Suppressor macrophage treated with lipopolysaccharide for 4 hours (primary cell): ENCODE measurements at regions not wholly inside any gene's neighbourhood (a gene's known extent, or its start where the extent isn't known, plus 50 kb on each side); places are given as distances from the start of the nearest gene placed in this dataset.
"Not testable (repeated sequence)": the region's sequence is repeated elsewhere in the genome, so short reads cannot be mapped to it uniquely, and the experiment has no call there.

Source experiments
- DNase-seq: peaks from one replicate; pipeline ENCODE4 v3.0.0-alpha.2; 2020

DNA sequence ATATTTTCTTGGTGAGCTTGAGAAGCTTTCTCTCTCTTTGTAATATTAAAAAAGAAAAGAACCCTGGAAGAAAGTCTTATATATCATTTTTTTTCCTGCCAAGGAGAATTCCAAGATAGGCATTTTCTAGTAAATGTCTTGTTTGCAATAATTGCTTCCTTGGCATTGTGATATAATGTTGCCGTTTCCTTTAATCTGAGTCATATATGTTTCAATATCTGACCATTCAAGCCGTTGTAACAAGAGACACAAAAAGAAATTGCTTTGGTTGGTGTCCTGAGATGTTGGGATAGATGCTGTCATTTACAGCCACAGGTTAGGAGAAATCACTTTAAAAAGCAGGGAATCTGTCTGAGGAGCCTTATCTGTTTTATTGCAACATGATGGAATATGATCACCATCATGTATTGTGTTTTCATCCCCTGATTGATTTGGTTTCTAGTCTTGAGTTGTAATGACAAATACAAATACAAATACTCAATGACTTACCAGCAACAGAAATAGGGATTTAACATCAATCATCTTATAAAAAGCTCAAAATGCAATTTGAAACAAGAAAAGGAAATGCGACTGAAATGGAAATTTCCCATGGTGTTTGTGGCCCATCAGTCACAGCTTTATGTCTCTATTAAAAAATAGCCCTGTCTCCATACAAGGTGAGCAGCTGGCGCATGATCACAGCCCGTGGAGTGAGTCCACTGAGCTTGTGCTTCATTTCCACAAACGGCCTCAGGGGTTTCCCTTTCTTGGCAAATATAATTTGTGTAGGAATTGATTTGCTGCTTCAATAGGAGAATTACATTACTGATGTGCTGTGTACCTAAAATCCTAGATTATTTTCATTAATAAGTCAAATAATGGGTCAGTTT lies 250.1 kb upstream of the TRPC7 start:
- DNase-seq: no peak

DNA sequence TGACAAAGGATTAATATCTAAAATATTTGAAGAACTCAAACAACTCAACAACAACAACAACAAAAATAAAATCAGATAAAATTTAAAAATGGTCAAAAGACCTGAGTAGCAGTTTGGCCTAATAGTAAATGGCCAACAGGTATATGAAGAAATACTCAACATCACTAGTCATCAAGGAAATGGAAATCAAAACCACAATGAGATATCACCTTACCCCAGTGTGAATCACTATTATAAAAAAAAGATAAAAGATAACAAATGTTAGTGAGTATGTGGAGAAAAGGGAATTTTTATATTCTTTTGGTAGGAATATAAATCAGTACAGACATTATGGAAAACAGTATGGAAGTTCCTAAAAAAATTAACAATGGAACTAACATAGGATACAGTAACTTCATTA lies 247.9 kb upstream of the TRPC7 start:
- no peak for DNase-seq

DNA sequence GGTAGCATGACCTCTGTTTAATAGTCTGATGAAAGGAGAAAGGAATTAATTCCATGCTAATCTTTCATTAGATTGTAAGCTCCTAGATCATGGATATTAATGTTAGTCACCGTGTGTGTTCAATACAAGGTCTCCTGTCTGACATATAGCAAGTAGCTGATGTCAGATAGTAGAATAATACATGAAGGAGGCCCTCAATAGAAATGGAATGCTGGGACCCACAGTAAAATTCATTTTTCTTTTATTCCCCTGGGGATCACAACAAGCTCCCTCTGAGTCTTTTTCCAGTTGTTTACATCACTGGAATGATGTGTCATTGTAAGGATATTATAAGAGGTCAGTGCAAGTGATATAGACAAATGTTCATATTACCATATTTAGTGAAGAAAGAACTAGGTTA lies 240.3 kb upstream of the TRPC7 start:
- no peak for DNase-seq

DNA sequence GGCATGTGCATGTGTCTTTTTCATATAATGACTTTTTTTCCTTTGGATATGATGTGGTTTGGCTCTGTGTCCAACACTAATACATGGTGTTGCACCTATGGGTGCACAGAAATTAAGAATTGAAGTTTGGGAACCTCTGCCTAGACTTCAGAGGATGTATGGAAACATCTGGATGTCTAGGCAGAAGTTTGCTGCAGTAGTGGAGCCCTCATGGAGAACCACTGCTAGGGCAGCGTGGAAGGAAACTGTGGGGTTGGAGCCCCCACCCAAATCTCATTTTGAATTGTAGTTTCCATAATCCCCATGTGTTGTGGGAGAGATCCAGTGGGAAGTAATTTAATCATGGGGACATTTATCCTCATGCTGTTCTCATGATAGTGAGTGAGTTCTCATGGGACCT lies 235.0 kb upstream of the TRPC7 start:
- no peak for DNase-seq

DNA sequence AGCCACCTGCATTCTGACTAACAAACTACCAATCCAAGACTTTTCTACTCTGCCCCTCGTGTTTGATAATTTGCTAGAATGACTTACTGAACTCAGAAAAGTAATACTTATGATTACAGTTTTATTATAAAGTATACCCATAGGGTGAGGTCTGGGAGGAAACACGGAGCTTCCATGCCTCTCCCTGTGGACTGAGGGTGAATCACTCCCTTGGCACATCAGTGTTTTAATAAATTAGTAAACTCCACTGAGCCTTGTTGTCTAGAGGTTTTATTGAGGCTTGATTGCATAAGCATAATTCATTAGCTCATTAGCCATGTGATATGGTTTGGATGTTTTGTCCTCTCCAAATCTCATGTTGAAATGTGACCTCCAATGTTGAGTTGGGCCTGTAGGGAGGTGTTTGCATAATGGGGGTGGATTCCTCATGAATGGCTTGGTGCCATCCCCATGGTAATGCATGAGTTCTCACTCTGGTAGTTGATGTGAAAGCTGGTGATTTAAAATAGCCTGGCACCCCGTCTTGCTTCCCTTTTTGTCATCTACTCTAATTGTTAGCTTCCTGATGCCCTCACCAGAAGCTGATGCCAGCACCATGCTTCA lies 233.6 kb upstream of the TRPC7 start:
- DNase-seq: no peak

DNA sequence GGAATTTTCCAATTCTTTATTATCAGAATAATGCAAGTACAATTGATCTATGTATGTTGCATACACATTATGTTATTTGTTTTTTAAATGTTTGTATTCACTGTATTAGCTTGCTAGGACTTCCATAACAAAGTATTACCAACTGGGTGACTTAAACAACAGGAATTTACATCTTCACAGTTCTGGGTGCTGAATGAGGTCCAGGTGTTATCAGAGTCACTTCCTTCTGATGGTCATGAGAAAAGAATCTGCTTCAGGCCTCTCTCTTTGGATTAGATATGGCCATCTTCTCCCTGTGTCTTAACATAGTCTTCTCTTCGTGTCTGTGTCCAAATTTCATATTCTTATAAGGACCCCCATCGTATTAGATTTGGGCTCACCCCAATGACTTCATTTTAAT lies 229.1 kb upstream of the TRPC7 start:
- no peak for DNase-seq

DNA sequence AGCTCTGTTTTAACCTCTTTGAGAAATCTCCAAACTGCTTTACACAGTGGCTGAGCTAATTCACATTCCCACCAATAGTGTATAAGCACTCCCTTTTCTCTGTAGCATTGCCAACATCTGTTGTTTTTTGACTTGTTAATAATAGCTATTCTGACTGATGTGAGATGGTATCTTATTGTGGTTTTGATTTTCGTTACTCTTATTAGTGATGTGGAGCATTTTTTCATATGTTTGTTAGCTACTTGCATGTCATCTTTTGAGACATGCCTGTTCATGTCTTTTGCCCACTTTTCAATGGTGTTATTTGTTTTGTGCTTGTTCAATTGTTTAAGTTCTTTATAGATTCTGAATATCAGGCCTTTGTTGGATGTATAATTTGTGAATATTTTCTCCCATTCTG lies 225.2 kb upstream of the TRPC7 start:
- DNase-seq: no peak

DNA sequence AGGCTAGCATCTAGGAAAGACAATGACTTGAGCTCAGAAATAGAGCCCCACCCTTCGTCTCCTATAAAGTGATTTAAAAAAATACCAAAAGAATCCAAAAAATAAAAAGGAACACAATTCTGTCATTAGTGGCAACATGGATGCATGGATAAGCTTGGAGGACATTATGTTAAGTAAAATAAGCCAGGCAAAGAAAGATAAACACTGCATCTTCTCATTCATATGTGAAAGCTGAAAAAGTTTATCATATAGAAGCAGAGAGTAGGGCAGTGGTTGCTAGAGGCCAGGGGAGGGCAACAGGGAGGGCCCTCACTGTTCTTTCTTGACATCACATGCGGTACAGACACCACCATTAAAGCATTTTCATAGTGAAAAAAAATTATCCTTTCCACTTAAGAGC lies 220.9 kb upstream of the TRPC7 start:
- DNase-seq: no peak

DNA sequence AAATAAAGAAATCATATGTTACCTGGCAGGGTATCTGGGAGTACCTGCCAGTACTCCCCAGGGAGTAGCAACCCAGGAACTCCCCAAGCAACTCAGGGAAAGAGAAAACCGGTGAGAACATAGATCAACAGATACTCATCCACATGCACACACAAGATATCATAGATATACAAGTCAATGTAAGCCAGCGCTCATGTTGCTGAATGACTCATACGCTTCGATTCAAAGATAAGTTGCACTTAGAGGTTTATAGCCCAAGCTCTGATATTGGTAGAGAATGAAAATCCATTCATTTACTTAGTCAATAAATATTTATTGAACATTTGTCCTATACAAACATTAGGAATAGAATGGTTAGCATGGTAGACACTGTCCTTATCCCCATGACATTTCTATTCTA lies 219.1 kb upstream of the TRPC7 start:
- no peak for DNase-seq

DNA sequence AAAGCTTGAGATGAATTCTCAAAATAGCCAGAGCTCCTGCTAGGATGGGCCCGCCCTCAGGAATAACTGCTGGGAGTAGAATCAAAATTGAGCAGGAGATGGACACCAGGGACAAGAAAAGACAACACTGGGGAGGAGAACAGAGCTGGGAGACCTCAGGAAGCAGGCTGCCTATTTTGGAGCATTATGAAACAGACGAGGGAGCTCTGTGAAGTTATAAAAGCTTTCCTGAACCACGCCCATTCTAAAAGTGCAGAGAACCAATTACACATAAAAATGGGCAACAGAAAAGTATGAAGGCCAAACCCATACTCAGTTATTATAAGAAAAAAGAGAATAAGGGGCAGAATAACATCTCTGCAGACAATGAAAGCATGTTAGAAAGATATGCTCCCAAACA lies 213.9 kb upstream of the TRPC7 start:
- no peak for DNase-seq

DNA sequence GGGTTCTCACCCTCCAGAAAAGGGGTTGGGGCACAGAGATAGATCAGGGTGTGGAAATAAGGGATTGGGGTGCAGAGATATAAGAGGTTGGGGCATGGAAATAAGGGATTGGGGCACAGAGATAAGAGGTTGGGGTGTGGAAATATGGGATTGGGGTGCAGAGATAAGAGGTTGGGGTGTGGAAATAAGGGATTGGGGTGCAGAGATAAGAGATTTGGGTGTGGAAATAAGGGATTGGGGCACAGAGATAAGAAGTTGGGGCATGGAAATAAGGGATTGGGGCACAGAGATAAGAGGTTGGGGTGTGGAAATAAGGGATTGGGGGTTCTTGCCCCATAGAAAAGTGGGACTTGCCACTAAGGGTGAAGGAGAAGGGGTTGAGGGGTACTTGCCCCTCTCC lies 204.5 kb upstream of the TRPC7 start:
- not testable (repeated sequence) for DNase-seq

DNA sequence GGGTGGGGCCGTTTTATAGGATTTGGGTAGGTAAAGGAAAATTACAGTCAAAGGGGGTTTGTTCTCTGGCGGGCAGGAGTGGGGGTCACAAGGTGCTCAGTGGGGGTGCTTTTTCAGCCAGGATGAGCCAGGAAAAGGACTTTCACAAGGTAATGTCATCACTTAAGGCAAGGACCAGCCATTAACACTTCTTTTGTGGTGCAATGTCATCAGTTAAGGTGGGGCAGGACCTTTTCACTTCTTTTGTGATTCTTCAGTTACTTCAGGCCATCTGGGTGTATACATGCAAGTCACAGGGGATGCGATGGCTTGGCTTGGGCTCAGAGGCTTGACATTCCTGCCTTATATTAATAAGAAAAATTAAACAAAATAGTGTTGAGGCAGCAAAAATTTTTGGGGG lies 200.1 kb upstream of the TRPC7 start:
- not testable (repeated sequence) for DNase-seq

DNA sequence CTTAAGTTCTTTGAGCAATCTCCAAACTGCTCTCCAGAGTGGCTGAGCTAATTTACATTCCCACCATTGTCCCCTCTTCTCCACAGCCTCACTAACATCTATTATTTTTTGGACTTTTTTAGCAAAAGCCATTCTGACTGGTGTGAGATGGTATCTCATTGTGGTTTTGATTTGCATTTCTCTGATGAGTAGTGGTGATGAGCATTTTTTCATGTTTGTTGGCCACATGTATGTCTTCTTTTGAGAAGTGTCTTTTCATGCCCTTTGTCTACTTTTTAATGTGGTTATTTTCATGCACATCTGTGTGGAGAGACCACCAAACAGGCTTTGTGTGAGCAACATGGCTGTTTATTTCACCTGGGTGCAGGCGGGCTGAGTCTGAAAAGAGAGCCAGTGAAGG lies 199.7 kb upstream of the TRPC7 start:
- not testable (repeated sequence) for DNase-seq

DNA sequence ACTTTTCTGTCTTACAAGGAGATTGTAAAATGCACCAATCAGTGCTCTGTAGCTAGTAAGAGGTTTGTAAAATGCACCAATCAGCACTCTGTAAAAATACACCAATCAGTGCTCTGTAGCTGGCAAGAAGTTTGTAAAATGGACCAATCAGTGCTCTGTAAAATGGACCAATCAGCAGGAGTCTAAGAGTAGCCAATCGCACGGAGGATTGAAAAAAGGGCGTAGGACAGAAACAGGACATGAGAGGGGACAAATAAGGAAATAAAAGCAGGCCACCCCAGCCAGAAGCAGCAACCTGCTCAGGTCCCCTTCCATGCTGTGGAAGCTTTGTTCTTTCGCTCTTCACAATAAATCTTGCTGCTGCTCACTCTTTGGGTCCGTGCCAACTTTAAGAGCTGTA lies 199.1 kb upstream of the TRPC7 start:
- not testable (repeated sequence) for DNase-seq

DNA sequence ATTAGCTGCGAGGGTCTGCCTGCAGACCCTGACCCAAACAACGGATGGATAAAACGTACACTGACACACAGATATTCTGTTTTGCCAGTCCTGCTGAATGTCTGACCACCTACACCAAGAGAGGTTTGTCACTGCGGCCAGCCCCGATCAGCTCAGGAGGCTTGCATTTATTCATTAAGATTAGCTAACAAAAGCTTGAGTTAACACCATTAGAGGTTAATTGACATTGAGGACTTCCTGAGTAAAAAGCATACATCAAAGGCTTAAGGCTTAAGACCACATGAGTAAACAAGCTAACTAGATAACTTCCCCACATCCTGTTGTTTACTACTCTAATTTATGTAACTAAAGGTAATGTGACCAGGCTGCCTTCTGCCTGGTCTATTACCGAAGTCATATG lies 198.1 kb upstream of the TRPC7 start:
- no peak for DNase-seq

DNA sequence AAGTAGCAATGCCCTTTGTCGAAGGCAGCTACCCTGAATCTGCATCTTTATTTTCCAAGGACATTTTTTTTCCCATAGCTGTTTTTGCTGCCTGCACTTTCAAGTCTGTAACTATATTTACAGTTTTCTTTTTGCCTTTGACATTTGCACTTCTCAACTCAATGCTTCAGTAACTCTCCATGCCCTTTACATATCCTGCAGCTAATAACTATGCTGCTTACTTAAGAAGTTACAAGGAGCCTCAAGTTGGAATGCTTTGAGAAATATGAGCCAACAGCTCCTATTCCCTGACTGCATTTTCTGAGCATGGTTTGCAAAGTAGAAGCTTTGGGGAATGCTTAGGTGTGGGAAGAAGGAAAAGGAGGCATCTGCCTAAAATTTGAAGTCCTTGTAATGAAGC lies 194.8 kb upstream of the TRPC7 start:
- DNase-seq: no peak

DNA sequence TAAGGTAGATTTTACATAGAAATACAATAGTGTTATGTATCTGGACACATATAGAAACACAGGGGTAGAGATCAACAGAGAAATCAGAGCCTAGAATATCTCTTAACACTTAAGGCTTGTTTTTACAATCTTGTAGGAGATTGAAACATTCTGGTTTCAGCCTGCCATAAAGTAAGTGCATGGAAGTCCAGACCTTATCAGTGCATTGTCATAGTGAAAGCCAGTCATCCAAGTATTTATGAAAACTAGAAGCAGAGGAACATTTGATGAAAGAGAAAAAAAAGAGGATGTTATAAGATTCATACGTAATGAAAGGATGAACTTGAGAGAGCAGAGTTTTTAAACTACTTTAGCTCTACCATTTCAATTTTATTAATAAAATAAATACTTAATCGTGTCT lies 194.3 kb upstream of the TRPC7 start:
- no peak for DNase-seq

DNA sequence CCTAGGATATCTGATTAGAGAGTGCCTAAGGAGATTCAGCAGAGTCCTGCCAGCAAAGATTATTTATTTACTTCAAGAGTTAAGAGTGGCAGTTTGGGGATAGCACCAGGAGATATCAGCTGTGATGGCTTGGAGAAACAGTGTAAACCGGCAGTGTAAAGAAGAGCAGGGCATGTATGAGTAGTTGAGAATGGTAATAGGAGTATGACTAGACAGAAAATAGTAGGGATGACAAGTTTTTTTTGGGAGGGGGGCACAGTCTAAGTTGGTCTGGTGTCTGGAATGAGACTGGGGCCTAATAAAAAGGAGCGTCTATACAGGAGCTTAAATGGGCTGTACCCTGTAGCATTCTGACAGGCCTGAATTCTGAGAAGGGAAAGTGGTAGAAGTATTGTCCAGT lies 181.8 kb upstream of the TRPC7 start:
- not testable (repeated sequence) for DNase-seq

DNA sequence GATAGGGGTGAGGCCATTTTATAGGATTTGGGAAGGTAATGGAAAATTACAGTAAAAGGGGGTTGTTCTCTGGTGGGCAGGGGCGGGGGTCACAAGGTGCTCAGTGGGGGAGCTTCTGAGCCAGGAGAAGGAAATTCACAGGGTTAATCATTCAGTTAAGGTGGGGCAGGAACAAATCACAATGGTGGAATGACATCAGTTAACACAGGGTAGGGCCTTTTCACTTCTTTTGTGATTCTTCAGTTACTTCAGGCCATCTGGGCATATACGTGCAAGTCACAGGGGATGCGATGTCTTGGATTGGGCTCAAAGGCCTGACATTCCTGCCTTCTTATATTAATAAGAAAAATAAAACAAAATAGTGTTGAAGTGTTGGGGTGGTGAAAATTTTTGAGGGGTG lies 181.1 kb upstream of the TRPC7 start:
- not testable (repeated sequence) for DNase-seq

DNA sequence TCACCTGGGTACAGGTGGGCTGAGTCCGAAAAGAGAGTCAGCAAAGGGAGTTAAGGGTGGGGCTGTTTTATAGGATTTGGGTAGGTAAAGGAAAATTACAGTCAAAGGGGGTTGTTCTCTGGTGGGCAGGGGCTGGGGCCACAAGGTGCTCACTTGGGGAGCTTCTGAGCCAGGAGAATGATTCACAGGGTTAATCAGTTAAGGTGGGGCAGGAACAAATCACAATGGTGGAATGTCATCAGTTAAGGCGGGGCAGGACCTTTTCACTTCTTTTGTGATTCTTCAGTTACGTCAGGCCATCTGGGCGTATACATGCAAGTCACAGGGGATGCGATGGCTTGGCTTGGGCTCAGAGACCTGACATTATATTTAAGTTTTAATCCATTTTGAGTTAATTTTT lies 179.7 kb upstream of the TRPC7 start:
- DNase-seq: not testable (repeated sequence)

DNA sequence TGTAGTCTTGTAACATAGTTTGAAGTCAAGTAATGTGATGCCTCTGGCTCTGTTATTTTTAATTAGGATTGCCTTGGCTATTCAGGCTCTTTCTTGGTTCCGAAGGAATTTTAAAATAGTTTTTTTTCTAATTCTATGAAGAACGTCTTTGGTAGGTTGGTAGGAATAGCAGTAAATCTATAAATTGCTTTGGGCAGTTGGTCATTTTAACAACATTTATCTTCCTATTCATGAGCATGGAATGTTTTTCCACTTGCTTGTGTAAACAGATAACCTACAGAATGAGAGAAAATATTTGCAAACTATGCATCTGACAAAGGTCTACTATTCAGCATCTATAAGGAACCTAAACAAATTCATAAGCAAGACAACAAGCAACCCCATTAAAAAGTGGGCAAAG lies 173.2 kb upstream of the TRPC7 start:
- no peak for DNase-seq

DNA sequence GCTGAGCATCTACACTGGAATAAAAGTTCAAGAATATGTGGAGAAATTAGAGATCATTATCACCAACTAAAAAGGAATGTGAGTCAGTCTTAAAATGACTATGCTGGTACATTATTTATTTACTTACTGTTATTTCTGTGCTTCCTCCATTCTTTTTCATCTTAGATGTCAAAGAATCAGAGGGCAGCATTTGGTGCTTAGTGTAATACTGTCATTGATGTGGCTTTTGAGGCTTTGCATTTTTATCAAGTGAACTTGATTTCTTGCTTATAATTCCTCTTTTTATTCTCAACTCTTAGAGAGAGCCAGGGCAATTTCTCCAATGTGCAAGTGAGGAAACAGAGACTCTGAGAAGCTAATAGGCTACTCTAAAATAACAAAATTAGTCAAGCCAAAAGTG lies 163.7 kb upstream of the TRPC7 start:
- DNase-seq: no peak

DNA sequence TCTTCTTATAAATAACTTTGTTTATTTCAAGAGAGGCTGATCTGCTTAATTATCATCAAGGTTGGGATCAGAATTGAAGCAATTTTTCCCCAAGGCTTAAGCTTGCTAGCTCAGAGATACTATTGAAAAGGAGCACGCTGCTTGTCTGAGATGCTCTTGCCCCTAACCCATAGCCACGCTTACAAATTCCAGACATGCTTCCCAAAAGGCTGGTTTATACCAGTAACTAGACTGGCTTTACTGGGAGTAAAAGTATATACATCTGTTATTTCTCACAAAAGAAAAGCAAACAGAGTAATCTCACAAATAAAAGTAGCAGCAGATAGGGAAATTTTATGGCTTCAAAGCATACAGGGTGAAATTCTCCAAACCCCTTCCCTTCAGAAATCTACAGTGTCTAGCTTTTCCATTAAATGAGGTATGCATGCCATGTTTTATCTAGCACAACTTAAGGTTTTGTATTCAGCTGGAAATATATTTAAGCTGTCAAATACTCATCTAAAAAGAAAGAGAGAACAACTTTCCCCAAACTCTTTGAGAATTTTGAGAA lies 163.2 kb upstream of the TRPC7 start:
- DNase-seq: no peak

DNA sequence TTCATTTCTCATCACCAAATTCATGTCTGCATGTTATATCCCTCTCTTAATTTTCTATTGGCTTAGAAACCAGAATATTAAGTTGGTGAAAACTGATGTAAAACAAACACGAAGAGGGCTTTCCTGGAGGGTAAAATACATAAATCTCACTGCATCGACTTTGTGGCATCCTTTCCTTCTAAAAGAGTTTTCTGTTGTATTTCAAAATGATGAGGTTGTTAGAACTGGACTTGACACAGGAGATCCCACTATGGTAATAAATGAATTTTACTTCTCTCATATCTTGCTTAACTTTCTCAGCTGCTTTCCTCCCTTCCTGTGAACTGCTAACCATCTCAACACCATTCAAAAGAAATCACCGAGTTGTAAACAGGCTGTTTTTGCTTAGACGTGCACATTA lies 162.0 kb upstream of the TRPC7 start:
- DNase-seq: no peak

DNA sequence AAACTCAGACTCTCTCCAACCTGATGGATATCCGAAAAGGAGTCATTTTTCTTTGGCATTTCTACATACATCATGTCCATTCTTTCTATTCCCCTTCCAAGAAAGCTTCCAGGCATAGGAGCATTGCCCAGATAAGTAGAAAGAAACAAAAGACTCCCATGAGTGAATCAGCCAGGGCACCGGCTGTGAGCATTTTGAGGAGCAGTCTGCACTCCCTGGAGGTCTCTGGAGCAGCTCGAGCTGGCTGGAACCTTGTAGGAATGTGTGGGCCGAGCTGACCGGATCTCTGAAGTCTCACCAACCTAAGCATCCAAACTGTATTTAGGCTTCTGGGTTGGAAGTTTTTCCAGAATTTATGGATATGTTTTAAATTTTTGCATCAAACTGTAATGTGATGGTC lies 161.4 kb upstream of the TRPC7 start:
- no peak for DNase-seq
